ENCODE measurements at regions not wholly inside any gene's neighbourhood (a gene's known extent, or its start where the extent isn't known, plus 50 kb on each side); places are given as distances from the start of the nearest gene placed in this dataset.

DNA sequence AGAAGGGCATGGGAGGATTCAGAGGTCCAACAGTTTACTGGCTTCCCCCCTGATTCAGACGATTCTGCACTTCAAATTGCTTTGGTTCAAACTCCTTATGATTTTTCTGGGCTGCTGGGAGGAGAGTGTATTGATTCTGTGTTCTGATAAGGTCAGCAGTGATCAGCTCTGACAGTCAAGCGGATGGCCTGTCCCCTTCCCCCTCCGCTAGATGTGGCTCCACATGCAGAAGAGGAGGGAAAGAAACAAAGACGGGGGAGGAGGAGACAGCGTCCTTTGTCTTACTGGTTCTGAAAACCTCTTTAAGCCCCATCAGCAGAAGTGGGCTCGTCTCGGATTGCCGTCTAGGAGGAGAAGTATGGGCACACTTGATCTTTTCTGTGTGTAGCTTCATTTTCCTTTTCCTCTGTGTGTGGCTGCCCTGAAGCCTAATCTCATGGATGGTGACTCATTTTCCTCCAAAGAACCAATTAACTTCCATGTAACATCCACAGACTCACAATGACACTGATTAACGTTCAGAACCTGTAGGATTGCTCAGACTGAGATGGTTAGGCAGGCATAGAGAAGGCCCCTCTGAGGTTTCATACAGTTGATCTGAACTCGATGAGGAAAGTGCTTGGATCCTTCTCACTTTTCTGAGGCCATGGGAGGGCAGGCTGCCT lies 162.4 kb upstream of the PPP2R3A start:
- TF ChIP-seq, protein P1, sequence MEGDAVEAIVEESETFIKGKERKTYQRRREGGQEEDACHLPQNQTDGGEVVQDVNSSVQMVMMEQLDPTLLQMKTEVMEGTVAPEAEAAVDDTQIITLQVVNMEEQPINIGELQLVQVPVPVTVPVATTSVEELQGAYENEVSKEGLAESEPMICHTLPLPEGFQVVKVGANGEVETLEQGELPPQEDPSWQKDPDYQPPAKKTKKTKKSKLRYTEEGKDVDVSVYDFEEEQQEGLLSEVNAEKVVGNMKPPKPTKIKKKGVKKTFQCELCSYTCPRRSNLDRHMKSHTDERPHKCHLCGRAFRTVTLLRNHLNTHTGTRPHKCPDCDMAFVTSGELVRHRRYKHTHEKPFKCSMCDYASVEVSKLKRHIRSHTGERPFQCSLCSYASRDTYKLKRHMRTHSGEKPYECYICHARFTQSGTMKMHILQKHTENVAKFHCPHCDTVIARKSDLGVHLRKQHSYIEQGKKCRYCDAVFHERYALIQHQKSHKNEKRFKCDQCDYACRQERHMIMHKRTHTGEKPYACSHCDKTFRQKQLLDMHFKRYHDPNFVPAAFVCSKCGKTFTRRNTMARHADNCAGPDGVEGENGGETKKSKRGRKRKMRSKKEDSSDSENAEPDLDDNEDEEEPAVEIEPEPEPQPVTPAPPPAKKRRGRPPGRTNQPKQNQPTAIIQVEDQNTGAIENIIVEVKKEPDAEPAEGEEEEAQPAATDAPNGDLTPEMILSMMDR (conservative IDR thresholded peaks at IDR 0.05; ENCODE audit: low read length) = no peak
- TF ChIP-seq EZH2phosphoT487 (IDR thresholded peaks at IDR 0.05; ENCODE audit: borderline replicate concordance, low read depth, low read length) = no peak

All from OCI-LY7 (cell line).